OCI-LY7 (cell line): ENCODE measurements at regions not wholly inside any gene's neighbourhood (a gene's known extent, or its start where the extent isn't known, plus 50 kb on each side); places are given as distances from the start of the nearest gene placed in this dataset.

ENCODE experiments used
- BruUV-seq: library from RNA; stranded (reverse); fragments of 400-500 nt; replicated peaks from 2 replicates; lab custom pipeline; 2021; lab: Mats Ljungman, UMichigan
- CTCF ChIA-PET: fragments of 300-600 bp; sonication (Branson Sonifier 250); formaldehyde crosslinking; loops from one replicate; lab custom pipeline; 2022; ENCODE audit warnings: antibody characterized with exemption; ENCODE audit not compliant: unreplicated experiment; lab: Charles Lee
- POLR2A ChIA-PET: fragments of 300-600 bp; sonication (Branson Sonifier 250); formaldehyde crosslinking; loops from one replicate; lab custom pipeline; 2022; ENCODE audit warnings: antibody characterized with exemption; lab: Charles Lee
- DNase-seq: peaks from one replicate; pipeline ENCODE4 v3.0.0-alpha.2; 2015; ENCODE audit warnings: low spot score
- H2AFZ ChIP-seq: fragments of 200-600 bp; sonication (generic), shearing (Covaris generic); 2 replicates; pipeline ENCODE4 v1.6.1; 2014; ENCODE audit warnings: mild to moderate bottlenecking, antibody characterized with exemption, low read length, moderate library complexity
- H3K27ac ChIP-seq: fragments of 200-600 bp; sonication (generic); 2 replicates; pipeline ENCODE4 v1.5.1; 2014; ENCODE audit warnings: mixed run types, low read depth, mild to moderate bottlenecking, moderate library complexity, low read length, inconsistent platforms; ENCODE audit not compliant: poor library complexity, severe bottlenecking
- H3K36me3 ChIP-seq: fragments of 200-600 bp; sonication (generic); 2 replicates; pipeline ENCODE4 v1.6.1; 2014; ENCODE audit warnings: mild to moderate bottlenecking, antibody characterized with exemption, low read length, moderate library complexity, mixed read lengths; ENCODE audit not compliant: insufficient read depth
- H3K4me1 ChIP-seq: fragments of 200-600 bp; sonication (generic); 2 replicates; pipeline ENCODE4 v1.5.1; 2014; ENCODE audit warnings: mild to moderate bottlenecking, low read length; ENCODE audit not compliant: insufficient read depth, poor library complexity, severe bottlenecking
- H3K4me2 ChIP-seq: fragments of 200-600 bp; sonication (generic); 2 replicates; pipeline ENCODE4 v1.6.1; 2014; ENCODE audit warnings: mild to moderate bottlenecking, low read length
- H3K4me3 ChIP-seq: fragments of 200-600 bp; sonication (generic); 2 replicates; pipeline ENCODE4 v1.5.1; 2014; ENCODE audit warnings: mild to moderate bottlenecking, low read depth, low read length; ENCODE audit not compliant: poor library complexity, severe bottlenecking
- H3K79me2 ChIP-seq: fragments of 200-600 bp; sonication (generic); 2 replicates; pipeline ENCODE4 v1.6.1; 2016; ENCODE audit warnings: low read depth, mild to moderate bottlenecking, low read length, moderate library complexity, mixed read lengths; ENCODE audit not compliant: insufficient read depth
- H3K9me2 ChIP-seq: fragments of 200-600 bp; sonication (generic); 2 replicates; pipeline ENCODE4 v1.6.1; 2016; ENCODE audit warnings: mild to moderate bottlenecking, low read length, mixed read lengths; ENCODE audit not compliant: insufficient read depth
- H3K9me3 ChIP-seq: fragments of 200-600 bp; sonication (generic); 2 replicates; pipeline ENCODE4 v1.6.1; 2014; ENCODE audit warnings: mild to moderate bottlenecking, mixed run types, low read length, mixed read lengths
- H4K20me1 ChIP-seq: fragments of 200-600 bp; sonication (generic); 2 replicates; pipeline ENCODE4 v1.6.1; 2014; ENCODE audit warnings: mild to moderate bottlenecking, antibody characterized with exemption, low read length, moderate library complexity, mixed read lengths; ENCODE audit not compliant: insufficient read depth
- EZH2phosphoT487 ChIP-seq: fragments of 200-600 bp; sonication (generic); IDR thresholded peaks from 2 replicates; pipeline ENCODE4 v1.6.1; 2018; ENCODE audit warnings: low read depth, borderline replicate concordance, mild to moderate bottlenecking, mixed run types, antibody characterized with exemption, low read length, moderate library complexity, mixed read lengths
- intact Hi-C: fragments of 100-400 bp; cut with micrococcal nuclease; formaldehyde crosslinking; loops from one replicate; pipeline ENCODE4 v1.10.0; 2022; ENCODE audit not compliant: unreplicated experiment
- TF ChIP-seq, protein P1 (sequence below): fragments of 200-600 bp; sonication (generic); conservative IDR thresholded peaks from 2 replicates; pipeline ENCODE4 v1.5.1; 2014; ENCODE audit warnings: mild to moderate bottlenecking, antibody characterized with exemption, low read length, moderate library complexity, mixed read lengths

DNA sequence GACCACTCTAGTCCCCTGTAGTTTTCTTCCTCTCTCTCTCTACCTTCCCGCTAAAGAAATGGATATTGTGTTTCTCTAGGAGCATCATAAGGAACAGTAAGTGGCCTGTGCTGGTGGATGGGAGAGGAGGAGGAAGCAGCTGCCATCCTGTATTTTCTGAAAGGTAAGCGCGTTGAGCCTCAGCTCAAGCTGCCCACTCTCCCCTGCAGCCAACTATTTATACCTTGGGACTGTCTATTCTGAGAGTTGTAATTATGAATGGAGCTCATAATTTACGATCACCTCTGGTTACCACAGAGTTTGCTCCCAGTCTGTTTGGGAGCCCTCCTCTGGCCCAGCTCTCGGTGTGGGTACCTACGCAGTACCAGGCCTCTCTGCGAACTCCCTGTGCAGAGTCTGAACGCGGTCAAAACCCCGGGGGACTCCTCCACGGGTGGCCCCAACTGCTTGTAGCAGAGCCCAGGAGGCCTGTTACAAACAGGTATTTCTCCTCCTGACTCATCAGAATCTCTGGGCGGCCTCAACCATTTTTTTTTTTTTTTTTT is 285.4 kb downstream of the SMOC2 start:
- no peak overlapping the region for H2AFZ ChIP-seq
- no peaks in the 10 kb centered on the region for H3K9me2 ChIP-seq
- H4K20me1 ChIP-seq, result no peaks in the 10 kb centered on the region
- H3K4me2 ChIP-seq, result no peak overlapping the region
- POLR2A ChIA-PET, result interaction anchor here (0.7 kb wide), 1 partner anchor 1059 kb away, joined by 3 read pairs; no protein-coding TSS in a partner anchor
- no peak overlapping the region for H3K4me3 ChIP-seq
- no peaks in the 10 kb centered on the region for H3K79me2 ChIP-seq
- no TSS peak for BruUV-seq
- no peaks in the 10 kb centered on the region for H3K9me3 ChIP-seq
- DNase-seq, result no peak
- no peak for TF ChIP-seq EZH2phosphoT487
- TF ChIP-seq, protein P1, sequence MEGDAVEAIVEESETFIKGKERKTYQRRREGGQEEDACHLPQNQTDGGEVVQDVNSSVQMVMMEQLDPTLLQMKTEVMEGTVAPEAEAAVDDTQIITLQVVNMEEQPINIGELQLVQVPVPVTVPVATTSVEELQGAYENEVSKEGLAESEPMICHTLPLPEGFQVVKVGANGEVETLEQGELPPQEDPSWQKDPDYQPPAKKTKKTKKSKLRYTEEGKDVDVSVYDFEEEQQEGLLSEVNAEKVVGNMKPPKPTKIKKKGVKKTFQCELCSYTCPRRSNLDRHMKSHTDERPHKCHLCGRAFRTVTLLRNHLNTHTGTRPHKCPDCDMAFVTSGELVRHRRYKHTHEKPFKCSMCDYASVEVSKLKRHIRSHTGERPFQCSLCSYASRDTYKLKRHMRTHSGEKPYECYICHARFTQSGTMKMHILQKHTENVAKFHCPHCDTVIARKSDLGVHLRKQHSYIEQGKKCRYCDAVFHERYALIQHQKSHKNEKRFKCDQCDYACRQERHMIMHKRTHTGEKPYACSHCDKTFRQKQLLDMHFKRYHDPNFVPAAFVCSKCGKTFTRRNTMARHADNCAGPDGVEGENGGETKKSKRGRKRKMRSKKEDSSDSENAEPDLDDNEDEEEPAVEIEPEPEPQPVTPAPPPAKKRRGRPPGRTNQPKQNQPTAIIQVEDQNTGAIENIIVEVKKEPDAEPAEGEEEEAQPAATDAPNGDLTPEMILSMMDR, result no peak
- intact Hi-C loops, result no loop called here
- no peaks in the 10 kb centered on the region for H3K36me3 ChIP-seq
- CTCF ChIA-PET, result no interaction called here
- no peak overlapping the region for H3K27ac ChIP-seq
- no peaks in the 10 kb centered on the region for H3K4me1 ChIP-seq

DNA sequence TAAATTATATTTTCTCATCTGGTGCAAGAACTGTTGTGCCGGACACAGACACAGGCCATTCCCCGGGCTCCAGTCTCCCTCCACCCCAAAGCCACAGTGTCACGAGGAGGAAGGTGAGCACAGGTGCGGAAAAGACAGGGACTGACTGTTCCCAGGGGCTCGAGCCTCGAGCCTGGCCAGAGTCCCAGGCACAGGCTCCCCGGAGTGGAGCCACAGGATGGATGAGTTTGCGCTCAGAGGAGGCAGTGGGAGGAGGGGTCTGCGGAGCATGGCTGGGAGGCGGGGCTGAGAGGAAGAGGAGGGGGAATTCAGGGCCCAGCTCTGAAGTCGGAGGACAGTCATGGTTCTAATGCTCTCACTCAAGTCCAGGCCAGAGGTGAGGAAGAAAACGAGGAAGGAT is 284.8 kb downstream of the SMOC2 start:
- DNase-seq, result no peak
- Histone ChIP-seq H4K20me1 (no peaks in the 10 kb centered on the region), H3K9me3 (no peaks in the 10 kb centered on the region), H3K79me2 (no peaks in the 10 kb centered on the region), H3K4me3 (no peak overlapping the region), H3K27ac (no peak overlapping the region), H3K9me2 (no peaks in the 10 kb centered on the region), H3K4me1 (no peaks in the 10 kb centered on the region), H3K4me2 (no peak overlapping the region), H3K36me3 (no peaks in the 10 kb centered on the region), H2AFZ (no peak overlapping the region)
- ChIA-PET POLR2A (no interaction called here), CTCF (no interaction called here)
- no TSS peak for BruUV-seq
- TF ChIP-seq, protein P1, result no peak
- no peak for TF ChIP-seq EZH2phosphoT487
- intact Hi-C loops, result no loop called here

DNA sequence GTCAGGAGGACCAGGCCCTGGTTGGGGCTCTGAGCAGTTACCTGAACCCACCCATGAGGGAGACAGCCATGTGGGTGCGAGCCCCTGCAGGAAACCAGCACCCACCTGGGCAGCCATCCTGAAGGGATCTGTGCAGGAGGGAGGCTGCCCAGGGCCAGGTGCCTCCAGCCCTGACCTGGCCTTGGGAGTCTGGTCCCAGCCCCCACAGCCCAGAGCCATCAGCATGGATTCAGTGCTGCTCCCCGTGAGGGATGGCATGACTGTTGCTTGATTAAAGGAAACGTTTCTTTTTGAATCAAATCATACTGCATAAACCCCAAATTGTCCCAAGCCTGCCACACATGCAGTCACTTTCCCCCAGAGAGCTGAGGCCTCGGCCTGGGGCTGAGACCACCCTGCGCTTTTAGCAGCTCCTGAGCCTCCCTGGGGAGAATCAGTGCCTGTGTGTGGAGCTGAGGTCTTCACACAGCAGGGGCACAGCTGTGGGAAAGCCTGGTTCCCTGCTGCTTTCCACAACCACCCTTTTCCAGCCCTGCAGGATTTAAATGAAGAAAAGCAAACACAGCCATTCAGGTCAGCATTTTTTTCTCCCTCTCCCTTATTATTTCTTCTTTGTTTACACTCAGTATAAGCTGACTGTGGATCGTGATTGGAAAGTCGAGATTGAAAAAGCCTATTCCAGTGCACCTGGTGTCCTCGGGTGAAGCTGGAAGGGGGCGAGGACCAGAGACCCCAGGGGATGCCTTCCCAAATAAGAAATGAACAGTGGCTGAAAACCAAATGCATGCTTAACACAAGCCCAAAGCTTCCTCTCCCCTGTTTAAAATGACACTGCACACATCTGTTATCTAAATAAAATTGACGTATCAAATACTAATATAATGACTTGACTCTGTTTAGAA is 283.9 kb downstream of the SMOC2 start:
- CTCF ChIA-PET, result no interaction called here
- BruUV-seq, result no TSS peak

More for the DNA sequence above, 283.9 kb downstream of the SMOC2 start:
- Histone ChIP-seq H3K9me3 (no peaks in the 10 kb centered on the region), H3K4me1 (no peaks in the 10 kb centered on the region), H3K79me2 (no peaks in the 10 kb centered on the region), H3K36me3 (no peaks in the 10 kb centered on the region), H3K4me2 (no peak overlapping the region), H4K20me1 (no peaks in the 10 kb centered on the region), H3K9me2 (no peaks in the 10 kb centered on the region), H3K27ac (no peak overlapping the region), H2AFZ (no peak overlapping the region), H3K4me3 (no peak overlapping the region)
- intact Hi-C loops, result no loop called here
- no peak for DNase-seq
- TF ChIP-seq, protein P1, result no peak
- no peak for TF ChIP-seq EZH2phosphoT487
- POLR2A ChIA-PET, result no interaction called here
